Stimulated activated CD8-positive, alpha-beta memory T cell treated with anti-CD3 and anti-CD28 coated beads, Interleukin-7, amount 100 ng/mL, for 48 hours (primary cell): ENCODE measurements at regions not wholly inside any gene's neighbourhood (a gene's known extent, or its start where the extent isn't known, plus 50 kb on each side); places are given as distances from the start of the nearest gene placed in this dataset.
"Not testable (repeated sequence)": the region's sequence is repeated elsewhere in the genome, so short reads cannot be mapped to it uniquely, and the experiment has no call there.

Experiments
- DNase-seq, 2 donors: peaks; one replicate each; pipeline ENCODE4 v3.0.0-alpha.2; 2020; ENCODE audit warnings: low read depth in 1 of 2; ENCODE audit errors: extremely low read depth in 1 of 2

DNA sequence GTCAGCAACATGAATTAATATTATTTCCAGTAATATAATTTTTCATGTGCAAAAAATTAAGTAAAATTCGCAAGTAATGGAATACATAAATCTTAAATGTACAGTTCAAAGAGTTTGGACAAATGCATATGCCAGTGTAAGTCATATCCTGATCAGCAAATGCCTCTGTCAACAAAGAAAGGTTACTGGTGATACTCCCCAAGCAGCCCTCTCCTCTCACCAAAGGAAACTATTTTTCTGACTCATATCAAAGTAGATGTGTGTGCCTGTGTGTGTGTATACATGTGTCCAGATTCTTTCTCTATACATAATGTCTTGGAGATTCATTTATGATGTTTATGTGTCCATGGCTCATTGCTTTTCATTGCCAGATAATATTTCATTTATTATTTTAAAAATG is 1035.0 kb downstream of the SLC16A7 start:
- no peak for DNase-seq

DNA sequence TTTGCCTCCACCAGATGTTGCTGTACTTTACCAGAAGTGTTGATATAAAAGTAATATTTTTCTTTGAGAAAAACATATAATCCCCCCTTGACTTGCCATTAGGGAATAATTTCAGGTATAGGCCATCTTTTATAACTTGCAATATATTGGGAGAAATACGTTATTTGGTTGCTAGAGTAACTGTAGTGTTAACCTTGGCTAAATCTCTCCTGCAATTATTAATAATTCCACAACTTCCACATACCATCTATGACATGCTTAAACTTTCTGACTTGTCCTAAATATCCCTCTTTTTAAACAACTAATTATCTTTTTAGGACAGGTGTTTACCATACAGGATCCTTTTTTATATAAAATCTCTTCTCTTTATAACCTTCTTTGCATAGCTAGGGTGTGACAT is 1048.2 kb downstream of the SLC16A7 start:
- DNase-seq: no peak

DNA sequence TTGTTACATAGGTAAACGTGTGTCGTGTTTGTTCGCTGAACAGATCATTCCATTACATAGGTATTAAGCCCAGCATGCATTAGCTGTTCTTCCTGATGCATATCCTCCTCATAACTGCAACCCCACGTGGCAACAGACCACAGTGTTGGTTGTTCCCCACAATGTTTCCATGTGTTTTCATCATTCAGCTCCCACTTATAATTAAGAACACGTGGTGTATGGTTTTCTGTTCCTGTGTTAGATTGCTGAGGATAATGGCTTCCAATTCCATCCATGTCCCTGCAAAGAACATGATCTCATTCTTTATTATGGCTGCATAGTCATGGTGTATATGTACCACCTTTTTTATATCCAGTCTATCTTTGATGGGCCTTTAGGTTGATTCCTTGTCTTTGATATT is 1071.1 kb downstream of the SLC16A7 start:
- no peak for DNase-seq

DNA sequence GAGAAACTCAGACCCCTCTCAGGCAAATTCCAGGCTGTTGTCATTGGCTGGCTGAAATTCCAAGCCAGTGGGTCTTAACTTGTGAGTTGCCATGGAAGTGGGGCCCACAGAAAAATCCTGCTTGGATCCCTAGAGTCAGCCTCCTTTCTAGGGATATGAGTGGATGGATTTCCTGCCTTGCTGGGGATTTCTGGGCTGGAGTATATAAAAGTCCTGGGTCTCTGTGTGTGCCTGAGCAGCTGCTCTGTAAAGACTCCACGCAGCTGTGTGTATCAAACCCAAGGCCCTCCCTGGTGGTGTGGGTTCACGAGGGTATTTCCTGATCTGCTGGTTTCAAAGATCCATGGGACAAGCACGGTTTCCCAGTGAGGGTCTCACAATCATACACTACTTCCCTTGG is 1077.1 kb downstream of the SLC16A7 start:
- no peak for DNase-seq

DNA sequence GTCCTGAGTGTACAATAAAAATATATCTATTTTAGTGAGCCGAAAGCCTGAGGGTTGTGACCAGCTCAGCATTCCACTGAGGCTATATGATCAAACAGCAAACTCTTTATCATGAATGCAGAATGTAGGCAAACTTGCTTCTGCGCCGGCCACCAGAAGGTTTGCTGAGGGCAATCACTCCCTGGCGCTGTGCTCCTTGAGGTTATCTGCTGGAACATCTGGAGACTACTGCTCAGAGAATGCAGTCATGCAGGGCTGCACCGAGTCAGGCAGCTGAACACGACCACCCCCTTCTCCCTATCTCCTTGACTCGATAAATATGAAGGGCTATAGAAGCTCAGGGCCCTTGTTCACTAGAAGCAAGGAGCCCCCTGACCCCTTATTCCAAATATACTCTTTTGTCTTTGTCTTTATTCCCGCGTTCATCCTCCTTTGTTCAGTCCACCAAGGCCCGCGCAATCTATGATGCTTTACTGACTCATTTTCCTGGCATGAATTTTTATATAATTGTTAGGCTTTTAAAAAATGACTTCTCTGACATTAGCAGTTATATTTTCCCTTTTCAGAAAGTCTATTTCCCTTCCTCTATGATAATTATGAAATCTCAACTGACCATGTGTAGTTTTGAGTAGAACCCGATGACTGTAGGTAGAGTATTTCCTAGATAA is 1089.3 kb downstream of the SLC16A7 start:
- no peak for DNase-seq

- no peak for DNase-seq
Measured at GRCh38 chr12:60689137-60689536, 1093.3 kb downstream of the SLC16A7 start.

DNA sequence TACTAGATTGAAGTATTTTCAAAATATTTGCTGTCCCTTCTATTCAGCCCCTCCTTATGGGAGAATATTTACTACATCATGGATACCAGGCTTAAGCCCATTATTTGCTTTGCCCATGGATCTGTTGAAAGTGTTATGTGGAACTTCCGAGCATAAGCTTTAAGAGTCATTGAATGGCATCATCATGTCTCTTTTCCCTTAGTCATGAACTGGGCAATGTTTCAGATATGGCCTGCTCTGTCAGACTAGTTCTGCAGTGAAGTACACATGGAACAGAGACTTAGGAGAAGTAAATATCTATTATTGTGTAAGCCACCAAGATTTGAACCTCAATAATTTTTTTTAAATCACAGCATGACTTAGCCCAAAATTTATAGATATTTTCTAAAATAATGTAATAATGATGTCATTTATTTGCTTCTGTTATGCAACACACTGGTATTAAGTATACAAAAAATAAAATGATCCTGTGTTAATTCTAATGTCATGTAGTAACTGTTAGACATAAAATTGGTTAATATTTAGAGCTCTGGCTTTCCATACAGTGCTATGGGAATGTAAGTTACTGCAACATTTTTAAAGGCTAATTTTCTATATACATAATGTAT is 1097.3 kb downstream of the SLC16A7 start:
- DNase-seq: no peak

DNA sequence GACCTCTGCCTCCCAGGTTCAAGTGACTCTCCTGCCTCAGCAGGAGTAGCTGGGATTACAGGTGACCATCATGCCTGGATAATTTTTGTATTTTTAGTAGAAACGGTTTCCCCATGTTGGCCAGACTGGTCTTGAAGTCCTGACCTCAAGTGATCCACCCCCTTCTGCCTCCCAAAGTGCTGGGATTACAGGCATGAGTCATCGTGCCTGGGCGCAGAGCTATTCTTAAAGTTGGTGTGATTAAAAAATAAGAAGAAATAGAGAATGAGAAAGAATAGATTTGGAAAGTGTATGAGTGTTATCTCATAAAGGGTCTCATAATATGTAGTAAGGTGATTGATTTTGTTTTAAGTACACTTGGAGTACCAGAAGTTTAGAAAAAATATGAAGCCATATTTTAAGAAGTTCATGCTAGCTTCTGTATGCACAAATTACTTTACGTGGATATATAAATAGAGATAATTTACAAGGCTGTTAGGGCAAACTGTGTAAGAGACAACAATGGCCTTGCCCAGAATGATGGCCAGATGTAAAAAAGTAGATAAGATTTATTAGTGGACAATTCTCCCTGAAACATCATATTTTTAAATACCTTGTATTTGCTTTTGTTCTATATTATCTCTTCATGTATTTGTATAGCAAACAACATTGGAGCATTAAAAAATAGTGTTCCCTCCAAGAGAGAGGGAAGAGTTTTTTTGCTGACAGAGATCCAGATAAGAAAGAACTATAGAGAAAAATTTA is 1108.5 kb downstream of the SLC16A7 start:
- no peak for DNase-seq

GRCh38 chr12:60710246-60710645 is 1114.4 kb downstream of the SLC16A7 start:
- no peak for DNase-seq

DNA sequence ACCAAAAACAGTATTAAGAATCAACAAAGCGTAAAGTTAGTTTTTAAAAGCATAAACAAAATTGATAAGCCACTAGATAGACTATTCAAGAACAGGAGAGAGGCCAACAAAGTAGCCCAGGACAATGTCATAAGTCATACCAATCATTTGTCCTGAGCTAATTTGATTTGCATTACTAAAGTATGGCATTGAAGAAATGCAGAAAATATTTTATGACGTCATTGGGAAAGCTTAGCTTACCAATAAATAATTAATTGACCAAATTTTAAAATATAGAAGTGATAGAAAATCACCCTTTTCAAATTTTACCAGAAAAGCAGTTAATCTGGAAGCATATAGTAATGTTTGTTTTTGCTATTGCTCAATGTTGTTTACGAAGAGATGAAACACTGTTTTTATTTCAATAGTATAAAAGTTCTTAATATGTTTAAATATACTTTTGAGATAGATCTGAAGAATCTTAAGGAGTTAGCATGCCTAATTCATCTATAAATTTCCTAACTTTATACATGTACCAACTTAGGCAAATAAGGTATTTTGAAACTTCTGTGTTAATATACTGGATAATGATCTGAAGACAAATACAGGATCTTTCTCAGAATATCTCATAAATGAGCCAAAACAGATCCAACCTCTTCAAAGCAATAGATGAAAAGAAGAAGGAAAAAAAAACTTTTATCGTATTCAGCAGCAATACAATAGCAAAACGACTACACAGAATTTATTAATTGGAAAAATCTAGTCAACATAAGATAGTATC is 1118.5 kb downstream of the SLC16A7 start:
- no peak for DNase-seq

GRCh38 chr12:60724475-60724874 is 1128.6 kb downstream of the SLC16A7 start:
- DNase-seq: no peak

- DNase-seq: no peak
Measured at GRCh38 chr12:60724984-60725383, 1129.2 kb downstream of the SLC16A7 start.

GRCh38 chr12:60752589-60752988 is 1156.8 kb downstream of the SLC16A7 start:
- DNase-seq: no peak

DNA sequence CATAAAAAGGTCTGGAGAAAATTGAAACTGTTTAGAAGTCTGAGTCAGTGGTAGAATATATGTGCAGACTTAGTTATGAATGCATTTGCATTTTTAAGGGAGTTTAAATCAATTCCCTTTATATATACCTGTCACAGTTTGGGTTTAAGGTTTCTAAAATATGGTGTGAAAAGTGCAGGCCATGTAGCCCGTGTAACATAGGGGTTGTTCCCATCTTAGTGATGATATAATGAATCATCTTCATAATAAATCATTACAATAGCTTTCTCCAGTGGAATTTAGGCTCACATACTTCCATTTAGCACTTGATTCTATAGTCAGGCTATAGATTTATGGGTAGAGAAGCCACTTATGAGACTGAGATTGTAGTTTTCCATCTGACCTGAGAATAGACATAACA is 1162.4 kb downstream of the SLC16A7 start:
- DNase-seq: no peak

GRCh38 chr12:60760965-60761364 is 1165.1 kb downstream of the SLC16A7 start:
- no peak for DNase-seq

GRCh38 chr12:60801166-60801565 is 1205.3 kb downstream of the SLC16A7 start:
- not testable (repeated sequence) for DNase-seq

DNA sequence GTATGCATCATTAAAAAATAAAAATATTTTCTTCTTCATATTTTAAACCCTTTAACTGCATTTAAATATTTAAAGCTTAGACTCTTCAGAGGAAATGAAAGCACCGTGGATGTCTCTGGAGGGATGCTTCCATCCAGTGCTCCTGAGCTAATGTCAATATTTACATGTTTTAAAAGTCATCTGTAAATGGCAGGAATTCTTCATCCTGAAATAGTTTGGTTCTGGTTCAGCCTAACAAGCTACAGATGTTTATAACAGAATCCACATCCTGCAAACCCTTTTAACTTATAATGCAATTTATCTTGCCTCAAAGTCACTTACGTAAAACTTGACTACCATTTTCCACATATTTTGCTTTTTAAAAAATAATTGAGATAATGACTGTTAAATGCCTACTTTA is 1207.3 kb downstream of the SLC16A7 start:
- DNase-seq: no peak

DNA sequence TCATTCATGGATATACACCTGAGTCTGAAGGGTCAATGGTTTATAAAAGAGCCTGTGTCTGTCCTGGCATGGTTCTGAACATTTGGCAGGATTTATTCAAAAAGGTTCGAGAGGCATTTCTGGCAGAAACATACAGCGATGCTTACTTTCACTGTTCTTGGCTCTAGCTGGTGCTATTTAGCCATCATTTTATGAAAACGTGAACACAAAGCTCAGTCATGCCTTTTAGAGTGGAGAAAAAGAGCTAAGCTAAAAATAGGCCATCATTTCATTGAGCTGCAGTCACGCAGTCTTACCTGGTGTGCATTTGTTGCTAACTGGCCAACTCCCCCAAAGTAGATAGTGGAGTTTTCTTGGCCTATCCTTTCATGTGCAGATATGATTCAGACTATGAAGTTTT is 1209.5 kb downstream of the SLC16A7 start:
- no peak for DNase-seq

DNA sequence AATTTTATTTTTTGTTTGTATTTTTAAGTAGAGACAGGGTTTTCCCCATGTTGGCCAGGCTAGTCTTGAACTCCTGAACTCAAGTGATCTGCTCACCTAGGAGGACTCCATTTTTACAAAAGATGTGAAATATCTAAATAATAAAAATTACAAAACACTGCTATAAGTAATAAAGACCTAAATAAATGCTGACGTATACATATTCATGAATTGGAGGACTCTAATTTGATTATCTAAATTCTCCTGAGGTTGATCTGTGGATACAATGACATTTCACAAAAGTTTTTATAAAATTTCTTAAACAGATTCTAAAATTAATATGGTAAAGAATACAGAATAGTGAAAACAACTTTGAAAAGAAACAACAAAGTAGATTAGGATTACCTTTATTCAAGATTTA is 1224.0 kb downstream of the SLC16A7 start:
- DNase-seq: no peak

DNA sequence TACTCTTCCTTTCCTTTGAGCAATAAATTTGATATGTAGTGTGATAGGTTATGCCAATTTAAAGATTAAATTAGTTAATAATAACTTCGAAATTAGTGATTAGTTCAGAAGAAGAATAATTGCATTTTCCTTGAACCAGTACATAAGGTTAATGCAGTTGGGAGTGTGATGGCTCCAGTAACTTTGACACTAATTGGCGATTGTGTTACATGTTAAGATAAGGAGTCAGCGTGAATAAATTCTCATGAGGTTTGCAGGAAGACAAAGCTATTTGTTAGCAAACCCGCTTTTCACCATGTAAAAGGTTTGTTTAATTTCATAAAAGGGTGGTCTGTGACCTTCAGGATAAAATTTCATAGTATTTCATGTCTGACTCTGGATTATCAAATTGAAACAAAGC is 1226.8 kb downstream of the SLC16A7 start:
- DNase-seq: no peak

GRCh38 chr12:60830381-60830780 is 1234.6 kb downstream of the SLC16A7 start:
- DNase-seq: no peak

- DNase-seq: no peak
Measured at GRCh38 chr12:60832290-60832689, 1236.5 kb downstream of the SLC16A7 start.
